HG03039 (cell line): ENCODE measurements at regions not wholly inside any gene's neighbourhood (a gene's known extent, or its start where the extent isn't known, plus 50 kb on each side); places are given as distances from the start of the nearest gene placed in this dataset.
A peak's percentile ranks its signal among the peaks of the same experiment; 100 is the strongest.

Experiments used
- ATAC-seq: cut with Tn5 transposase; IDR thresholded peaks from one replicate; pipeline ENCODE4 v1.9.1; 2021; ENCODE audit warnings: mild to moderate bottlenecking, moderate library complexity; ENCODE audit not compliant: unreplicated experiment

DNA sequence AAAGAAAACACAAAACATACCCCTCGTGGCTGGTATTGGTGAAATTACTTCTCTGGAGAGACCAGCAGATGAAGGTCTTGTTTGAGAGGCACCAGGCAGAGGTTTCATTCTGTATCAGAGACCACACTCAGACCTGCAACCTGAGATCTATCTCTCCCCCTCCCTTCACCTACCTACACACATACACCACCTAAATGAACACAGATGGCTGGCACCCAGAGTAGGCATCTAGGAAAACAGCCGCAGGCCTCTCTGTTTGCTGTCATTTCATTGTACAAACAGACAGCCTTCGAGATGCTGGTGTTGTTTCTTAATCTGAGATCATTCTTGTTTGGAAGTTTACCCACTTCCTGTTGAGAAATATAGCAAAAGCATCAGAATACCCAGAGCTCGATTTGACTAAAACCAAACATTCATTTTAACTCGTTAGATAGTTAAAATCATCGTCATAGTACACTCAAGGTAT, 173.9 kb upstream of the SLC25A13 start:
- peak; percentile 82 for ATAC-seq

DNA sequence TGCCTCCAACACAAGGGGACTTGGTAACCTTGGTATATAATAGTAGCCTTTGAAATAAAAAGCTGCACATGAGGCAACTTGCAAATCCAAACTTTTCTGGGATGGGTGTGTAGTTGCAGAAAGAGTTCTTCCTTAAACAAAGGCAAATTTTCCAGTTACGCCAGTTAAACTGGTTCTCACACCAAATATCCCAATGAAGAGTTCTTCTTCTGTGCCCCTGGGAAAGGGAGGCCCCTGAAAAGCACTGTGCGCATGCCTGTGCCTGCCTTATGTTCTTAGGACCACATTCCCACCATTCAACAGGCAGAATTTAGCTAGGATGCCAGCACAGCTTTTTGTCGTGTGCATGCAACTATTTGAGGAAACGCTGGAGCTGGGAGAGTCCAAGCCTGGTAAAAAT, 164.8 kb upstream of the SLC25A13 start:
- no peak for ATAC-seq

DNA sequence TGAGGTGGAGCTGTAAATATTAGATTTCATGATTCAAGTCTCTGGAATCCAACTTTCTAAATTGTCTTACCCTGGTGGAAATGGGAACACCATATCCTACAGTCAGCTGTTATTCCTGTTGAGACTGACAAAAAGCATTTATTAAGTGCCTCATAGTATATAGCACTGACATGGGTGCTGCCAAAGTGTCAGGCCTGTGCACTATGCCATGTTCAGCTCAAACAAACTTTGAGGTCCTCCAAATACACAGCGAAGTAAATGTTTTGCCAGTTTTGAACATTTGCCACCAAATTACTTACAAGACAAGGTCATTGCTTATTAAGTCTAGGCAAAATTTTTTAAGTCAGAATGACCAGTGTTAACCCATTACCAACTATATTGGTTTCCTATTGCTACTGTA, 162.9 kb upstream of the SLC25A13 start:
- ATAC-seq = no peak

DNA sequence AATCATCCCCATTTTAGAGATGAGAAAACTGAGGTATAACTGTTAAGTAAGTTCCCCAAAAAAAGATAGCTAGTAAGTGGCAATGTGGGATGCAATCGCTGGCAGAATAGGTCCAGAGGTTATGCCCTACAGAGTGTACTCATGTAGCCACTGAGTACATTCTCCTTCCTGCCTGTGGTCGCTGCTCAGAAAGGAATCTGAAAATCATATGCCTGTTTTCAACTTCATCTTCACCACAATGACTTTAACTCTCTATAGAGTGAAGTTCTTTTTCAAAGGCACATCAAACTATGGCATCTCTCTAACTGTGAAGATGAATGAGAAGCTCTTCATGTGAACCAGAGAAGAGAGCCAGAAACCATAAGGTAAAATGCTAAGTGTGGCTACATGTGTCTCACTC, 162.2 kb upstream of the SLC25A13 start:
- ATAC-seq = no peak

DNA sequence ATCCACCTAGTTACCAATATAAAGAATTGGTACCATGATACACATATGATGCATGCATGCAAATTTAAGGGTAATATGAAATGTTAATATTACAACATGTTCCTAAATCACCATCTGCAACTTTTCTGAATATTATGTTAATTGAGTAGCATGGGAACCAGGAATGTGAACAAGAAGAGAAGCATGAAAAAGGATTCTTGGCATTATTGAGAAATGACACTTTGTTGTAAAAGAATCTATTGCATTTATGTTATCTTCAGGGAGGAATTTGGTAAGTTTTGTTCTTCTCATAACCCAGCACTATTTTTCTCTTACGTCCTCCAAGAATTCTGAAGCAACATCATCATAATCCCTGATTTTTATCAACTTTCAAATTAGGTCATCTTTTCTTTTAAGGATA, 159.9 kb upstream of the SLC25A13 start:
- ATAC-seq = no peak

DNA sequence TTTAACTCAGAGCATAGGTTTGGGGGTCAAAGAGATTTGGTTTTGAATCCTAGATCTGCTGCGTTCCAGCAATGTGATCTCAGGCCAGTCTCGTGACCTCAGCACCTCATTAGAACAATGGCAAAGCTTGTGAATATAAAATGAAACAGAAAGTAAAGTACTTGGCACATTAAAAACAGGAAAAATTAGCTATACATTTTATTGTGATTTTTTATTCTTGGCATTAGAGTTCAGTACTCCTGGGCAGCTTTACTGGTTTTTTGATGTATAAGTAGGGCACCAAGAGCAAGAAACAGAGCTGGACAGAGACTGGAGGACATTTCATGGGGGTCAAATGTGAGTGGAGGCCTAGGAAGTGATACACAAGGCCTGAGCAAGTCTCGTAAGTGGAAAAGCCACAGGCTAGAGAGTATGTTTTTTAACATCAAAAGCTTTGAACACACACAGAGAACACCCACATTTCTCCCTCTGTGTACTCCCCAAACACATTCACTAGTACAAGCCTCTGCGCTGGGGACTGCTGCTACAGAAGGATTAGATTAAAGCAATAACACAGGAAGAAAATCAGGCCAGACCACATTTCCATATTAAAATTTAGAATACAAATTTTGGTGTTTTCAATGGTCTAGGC, 157.2 kb upstream of the SLC25A13 start:
- ATAC-seq = no peak

DNA sequence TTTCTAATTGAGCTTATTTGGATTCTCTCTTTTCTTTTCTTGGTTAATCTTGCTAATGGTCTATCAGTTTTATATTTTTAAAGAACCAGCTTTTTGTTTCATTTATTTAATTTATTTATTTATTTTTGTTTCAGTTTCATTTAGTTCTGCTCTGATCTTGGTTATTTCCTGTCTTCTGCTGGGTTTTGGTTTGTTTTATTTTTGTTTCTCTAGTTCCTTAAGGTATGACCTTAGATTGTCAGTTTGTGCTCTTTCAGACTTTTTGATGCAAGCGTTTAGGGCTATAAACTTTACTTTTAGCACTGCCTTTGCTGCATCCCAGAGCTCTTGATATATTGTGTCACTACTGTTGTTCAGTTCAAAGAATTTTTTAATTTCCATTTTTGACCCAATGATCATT, 149.7 kb upstream of the SLC25A13 start:
- ATAC-seq = no peak

DNA sequence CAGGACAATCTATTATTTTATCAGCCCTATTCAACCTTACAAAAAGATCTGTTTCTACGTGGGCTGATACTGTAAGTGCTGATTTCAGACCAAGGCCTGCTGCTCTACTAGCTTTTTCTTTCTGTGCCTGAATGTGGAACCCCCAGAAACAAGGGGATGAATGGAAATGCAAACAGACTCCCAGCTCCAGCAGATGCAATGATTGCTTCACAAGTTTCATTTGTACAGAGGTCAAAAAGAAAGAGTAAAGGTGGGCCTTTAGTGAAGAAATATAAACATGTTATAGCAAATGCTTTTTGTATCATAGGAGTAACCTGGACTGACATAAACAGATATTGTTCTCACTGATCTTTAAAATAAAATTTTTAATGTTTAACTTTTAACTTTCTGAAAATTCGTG, 130.2 kb upstream of the SLC25A13 start:
- ATAC-seq = no peak

DNA sequence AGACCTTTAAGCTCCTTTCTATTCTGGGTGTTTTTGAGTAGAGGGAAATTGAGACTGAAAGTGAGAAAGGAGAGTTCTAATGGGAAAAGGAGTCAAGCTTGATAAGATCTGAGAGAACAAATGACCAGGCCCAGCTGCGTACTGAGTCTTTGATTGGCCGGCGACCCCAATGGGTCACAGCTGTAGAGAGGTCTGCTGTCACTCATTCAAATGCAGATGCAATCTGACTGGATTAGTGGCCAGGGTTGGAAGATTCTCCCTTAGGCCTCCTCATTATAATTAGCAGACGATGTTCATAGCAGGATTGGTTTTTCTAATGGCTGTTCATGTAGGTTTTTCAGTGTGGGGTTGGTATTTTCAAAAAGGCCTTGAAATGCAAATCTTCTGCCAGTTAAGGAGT, 127.2 kb upstream of the SLC25A13 start:
- ATAC-seq = no peak

DNA sequence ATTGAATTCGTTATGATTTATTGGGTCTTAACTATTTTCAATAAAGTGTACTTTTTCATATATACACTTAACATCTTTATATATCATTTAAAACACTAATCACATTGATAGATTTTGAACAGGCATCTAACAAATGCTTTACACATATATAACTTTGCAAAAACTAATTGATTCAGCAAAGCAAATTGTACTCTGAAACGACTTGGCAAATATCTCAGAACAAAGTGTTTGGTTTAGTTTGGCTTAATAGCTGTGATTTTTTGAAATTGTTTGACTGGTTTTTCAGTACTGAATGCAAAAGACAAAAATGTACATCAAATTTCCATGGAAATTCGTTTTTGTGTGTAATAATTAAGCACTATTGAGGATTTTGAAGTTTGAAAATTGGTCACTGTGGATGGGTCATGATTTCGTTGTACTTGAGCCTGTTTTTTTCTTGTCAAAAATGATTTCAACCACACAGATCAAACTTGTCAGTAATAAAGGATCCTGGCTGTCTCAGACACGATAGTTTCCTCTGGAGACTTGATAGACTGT, 125.3 kb upstream of the SLC25A13 start:
- ATAC-seq = no peak

DNA sequence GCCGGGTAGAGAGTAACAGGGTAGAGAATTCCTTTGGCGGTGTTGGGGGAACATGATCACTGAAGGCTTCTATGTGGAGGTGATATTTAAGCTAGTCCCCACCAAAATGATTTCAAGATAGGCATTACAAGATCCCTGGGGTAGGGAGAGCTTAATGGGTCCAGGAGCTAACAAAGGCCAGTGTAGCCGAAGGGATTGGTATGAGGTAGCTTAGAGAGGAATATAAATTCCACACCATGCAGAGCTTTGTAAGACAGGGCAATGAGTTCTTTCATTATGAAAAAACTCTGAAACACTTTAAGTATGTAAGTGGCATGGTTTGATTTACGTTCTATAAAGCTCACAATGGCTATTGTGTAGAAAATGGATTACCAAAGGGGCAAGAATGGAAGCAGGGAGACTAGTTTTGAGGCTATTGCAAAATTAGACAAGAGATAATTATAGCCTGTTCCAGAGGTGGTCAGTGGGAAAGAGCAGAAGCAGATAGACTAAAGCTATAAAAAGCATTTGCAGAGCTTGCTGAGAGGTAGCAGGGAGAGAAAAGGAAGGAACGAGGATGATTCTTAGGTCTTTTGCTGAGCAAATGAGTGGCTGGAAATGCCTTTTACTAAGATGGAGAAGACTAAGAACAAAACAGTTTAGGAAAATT, 119.7 kb upstream of the SLC25A13 start:
- no peak for ATAC-seq

DNA sequence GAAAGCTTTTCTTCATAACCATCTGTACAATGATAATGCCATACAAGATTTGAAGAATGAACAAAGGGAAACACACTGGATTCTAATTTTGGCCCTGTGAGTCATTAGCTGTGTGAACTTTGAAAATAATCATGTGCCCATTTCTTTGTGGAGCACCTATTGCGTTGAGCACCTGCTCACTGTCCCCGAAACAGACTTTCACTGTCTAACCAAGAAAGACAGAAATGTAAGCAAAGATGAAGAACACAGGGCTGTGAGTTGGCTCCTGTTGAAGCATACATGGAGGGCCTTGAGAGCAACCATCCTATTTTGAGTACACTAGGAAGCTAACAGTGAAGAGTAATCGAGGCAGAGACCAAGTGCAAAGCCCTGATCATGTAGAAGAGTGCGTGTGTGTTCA, 118.4 kb upstream of the SLC25A13 start:
- no peak for ATAC-seq

DNA sequence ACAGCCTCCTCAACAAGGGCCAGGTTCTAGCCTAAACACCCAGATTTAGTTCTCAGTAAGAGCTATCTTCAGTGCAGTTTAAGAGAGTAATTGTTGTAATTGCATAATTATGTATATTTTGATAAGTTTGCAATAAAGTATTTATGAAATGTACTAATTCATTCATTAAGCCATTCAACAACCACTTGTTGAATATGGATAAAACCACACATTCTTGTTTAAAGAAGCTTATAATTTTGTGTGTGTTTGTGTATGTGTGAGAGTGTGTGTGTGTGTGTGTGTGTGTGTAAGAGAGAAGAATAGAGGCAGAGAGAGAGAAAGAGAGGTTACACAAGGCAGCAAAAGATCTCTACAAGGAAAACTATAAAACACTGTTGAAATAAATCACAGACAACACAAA, 115.0 kb upstream of the SLC25A13 start:
- no peak for ATAC-seq

DNA sequence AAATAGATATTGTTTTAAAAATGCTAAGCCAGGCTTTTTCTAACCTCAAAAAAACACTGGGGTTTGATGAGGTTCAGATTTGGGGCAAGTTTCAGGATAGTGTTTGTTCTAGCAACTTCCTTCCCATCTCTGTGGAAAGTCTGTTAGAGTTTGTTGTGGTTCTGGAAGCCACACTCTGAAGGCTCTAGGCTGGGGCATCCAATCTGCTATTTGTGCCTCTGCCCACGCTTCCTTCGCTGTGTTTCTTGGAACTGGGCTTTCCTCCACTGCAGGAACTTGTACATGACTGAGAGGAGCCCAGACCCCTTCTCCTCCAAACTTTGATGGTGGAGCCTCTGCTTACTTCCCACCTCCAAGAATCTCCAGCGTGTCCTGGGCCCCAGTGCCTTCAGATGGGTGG, 108.5 kb upstream of the SLC25A13 start:
- ATAC-seq = no peak

DNA sequence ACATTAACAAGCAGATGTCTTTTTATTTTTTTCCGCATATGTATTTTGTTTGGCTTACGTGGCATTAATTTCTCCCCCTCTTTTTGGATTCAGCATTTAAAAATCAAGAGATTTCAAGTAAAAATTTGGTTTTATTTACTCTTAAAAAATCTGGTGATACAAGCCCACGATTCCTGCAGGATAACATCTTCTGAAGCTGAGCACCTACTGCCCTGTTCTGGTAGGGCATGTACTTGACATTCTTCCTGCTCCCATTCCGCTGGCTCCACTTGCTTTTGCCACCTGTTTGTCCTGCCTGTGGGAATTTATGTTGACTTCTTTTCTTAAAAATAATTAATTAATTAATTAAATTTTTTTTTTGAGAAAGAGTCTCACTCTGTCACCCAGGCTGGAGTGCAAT, 105.2 kb upstream of the SLC25A13 start:
- ATAC-seq = no peak

DNA sequence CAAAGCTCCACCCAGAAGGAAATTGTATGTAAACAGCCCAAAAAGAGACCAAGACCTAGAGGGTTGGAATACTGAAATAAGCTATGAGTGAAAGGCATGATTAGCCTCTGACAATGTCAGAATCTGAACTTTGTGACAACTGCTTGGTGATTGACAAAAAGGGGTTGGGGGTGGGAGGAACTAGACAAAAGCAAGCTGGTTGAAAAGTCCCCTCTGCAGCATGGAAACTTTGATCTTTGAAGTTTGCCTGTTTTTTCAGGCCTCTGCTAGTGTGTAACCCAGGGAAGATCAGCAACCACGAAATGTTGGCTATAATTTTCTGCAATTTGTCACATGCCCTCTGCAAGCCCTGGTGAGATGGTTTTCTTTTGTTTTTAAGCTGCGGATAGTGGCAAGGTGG, 104.8 kb upstream of the SLC25A13 start:
- ATAC-seq = no peak

DNA sequence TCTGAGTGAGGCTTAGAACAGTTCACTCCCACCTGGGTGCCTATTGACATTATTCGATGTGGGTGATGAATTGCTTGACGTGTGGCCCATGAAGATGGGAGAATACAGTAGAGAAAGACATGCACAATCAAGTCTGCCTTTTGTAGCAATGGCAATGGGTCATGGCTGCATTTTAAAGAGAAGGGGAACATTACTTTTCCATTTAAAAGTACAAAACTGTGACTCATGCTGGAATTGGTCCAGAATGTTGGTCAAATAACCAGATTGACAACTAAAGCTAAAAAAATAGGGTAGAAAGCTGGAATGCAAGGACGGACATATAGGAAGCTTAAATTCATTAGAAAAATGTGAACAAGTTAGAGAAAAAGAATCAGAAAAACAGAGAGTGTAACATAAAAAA, 104.1 kb upstream of the SLC25A13 start:
- no peak for ATAC-seq

DNA sequence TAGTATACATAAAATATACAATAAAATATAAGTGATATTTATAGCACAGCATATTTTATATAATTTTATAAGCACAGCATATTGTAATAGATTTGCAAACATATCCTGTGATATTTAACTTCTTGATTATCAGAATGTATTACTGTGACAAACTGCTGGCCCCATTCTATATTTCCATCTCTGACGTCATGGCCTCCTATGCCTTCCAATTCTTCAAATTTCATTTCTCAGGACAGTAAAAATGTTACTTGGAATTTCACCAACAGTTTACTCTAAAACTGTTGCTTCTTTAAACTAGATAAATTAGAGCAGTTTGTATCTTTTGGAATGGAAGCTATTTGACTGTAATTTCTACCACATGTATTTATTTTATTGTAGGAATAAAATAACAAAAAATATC, 102.5 kb upstream of the SLC25A13 start:
- no peak for ATAC-seq

DNA sequence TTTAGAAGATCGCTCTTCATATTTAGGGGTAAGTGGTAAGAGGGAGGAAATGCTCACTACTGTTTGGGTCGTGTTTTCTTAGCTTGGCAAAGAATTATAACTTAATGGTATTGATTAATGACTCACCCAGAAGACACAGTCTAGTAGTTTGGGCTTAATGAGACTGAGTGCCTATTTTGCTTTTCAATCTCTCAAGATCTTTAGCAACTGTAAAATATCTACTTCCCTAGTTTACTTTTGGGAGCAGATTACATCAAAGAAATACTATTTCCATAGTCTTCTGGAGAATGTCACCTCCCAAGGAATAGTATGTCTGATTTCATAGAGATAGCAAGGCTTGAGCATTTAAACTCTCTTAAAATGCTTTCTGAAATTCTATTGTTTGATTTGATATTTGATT, 100.5 kb upstream of the SLC25A13 start:
- no peak for ATAC-seq

DNA sequence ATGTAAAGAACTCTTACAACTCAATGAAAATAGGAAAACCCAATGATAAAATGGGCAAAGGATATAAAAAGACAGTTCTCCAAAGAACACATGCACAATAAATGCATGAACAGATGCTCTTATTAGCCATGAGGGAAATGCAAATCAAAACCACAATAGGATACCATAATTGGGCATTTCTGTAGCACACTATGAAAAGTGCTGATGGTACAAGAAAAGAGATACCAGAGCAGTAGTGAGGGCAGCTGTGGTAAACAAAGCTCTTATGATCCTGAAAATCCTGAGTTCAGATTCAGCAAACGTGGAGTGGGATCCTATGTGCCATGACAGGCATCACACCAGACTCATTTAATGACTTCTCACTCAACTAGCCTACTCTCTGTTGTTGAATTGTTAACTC, 96.7 kb upstream of the SLC25A13 start:
- ATAC-seq = no peak

DNA sequence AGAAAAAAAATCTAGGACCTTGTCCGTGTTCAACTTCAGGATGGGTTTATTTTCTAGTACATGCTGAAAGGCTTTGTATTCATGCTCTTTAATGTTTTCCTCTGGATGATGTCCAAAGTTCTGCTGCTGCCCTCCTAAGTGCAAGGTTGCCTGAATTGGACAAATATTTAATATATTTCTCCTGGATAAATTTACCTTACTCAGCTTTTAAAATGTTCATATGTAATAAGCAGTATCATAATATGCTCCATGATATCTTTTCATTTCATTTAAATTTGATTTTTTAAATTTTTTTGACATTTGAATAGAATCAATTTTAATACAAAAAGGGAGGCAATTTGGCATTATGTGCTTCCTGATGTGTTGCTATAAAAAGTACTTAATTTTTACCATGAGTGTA, 95.9 kb upstream of the SLC25A13 start:
- ATAC-seq = no peak

DNA sequence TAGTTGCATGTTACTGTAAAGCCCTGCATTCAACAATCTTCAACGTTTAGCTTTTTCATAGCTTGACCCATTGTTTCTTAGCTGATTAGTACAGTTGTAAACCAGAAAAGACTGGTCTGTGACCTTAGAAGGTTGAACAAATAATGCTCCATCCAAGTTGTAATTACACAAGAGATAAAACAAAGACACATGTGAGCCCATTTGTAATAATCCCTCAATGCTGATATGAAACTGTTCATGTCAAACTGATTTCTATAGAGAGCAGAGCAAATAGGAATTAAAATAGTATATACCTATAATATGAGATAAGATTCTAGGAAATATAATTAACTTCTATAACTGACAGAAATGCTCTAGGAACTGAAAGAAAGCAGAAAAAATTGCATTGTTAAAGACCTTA, 94.7 kb upstream of the SLC25A13 start:
- no peak for ATAC-seq

DNA sequence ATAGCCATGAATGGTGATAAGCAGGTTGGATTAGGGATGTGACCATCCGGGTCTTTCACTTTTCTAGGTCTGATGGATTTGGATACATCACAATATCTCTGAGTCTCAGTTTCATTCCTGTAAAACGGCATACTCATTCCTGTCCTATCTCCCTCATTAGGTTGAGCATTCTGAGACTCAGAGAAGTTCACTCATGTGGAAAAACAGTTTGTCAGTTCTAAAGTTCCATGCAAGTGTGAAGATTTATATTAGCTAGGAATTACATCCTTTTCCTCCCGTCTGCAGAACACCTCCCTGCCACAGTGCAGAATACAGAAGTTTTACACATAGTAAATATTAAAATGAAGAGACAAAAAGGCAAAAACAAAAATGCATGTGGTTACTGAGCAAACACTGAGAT, 94.2 kb upstream of the SLC25A13 start:
- ATAC-seq = no peak
